Ovary (tissue), 3 donors: ENCODE measurements at regions not wholly inside any gene's neighbourhood (a gene's known extent, or its start where the extent isn't known, plus 50 kb on each side); places are given as distances from the start of the nearest gene placed in this dataset.

Experiments used
- CTCF ChIP-seq, 3 donors: fragments of 450-650 bp in 2 of 3; fragments of 200-600 bp in 1 of 3; IDR thresholded peaks; one replicate each; pipeline versions ENCODE4 v1.5.1 to v1.8.0; 2016 to 2022; ENCODE audit warnings: antibody characterized with exemption in 3 of 3, mild to moderate bottlenecking in 1 of 3
- EP300 ChIP-seq: sonication (generic); formaldehyde crosslinking; IDR thresholded peaks from one replicate; pipeline ENCODE4 v1.6.1; 2017; ENCODE audit warnings: antibody characterized with exemption
- POLR2A ChIP-seq: fragments of 450-650 bp; IDR thresholded peaks from one replicate; pipeline ENCODE4 v1.6.1; 2017; ENCODE audit warnings: antibody characterized with exemption, mild to moderate bottlenecking, moderate library complexity
- donor health status: DM: no; HTN: no; CAD: no.

DNA sequence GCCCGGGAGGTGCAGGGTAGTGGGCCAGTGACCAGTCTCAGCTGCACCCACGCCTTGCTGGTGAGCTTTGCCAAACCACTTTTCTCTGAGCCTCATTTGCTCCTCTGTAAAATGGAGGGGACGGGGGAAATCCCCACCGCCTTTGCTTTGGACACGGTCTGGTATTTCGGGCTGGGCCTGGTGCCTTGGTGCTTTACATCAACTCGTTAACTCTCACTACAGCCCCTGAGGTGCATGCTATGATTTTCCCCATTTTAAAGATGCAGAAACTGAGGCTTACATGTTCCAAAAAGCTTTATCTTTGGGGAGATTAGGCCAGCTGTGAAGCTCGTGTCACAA is 116.1 kb upstream of the RUNX3 start:
- TF ChIP-seq POLR2A (no peak), CTCF (IDR thresholded peaks at IDR 0.05) (no peak), EP300 (no peak)
